ENCODE measurements at regions not wholly inside any gene's neighbourhood (a gene's known extent, or its start where the extent isn't known, plus 50 kb on each side); places are given as distances from the start of the nearest gene placed in this dataset.

- no peak overlapping the region for H3K27ac ChIP-seq
- no peaks in the 10 kb centered on the region for H3K27me3 ChIP-seq
- no peak for TF ChIP-seq CTCF (IDR thresholded peaks at IDR 0.05)
- no peak for TF ChIP-seq POLR2A (IDR thresholded peaks at IDR 0.05)
- intact Hi-C loops (cut with DNase I; ENCODE audit: low total_unique reads): no loop called here
- H3K4me3 ChIP-seq: no peak overlapping the region
- no peaks in the 10 kb centered on the region for H3K9me3 ChIP-seq
- H3K36me3 ChIP-seq: no peaks in the 10 kb centered on the region
- DNase-seq: no peak
- H3K4me1 ChIP-seq: no peaks in the 10 kb centered on the region
These were observed 100.0 kb downstream of the CDC7 start for GRCh38 chr1:91600431-91601337.

GRCh38 chr1:91601554-91602376, 101.1 kb downstream of the CDC7 start:
- no peaks in the 10 kb centered on the region for H3K9me3 ChIP-seq
- H3K4me1 ChIP-seq: no peaks in the 10 kb centered on the region
- H3K27ac ChIP-seq: no peak overlapping the region
- H3K36me3 ChIP-seq: no peaks in the 10 kb centered on the region
- no peak for TF ChIP-seq POLR2A (IDR thresholded peaks at IDR 0.05)
- TF ChIP-seq CTCF (IDR thresholded peaks at IDR 0.05): no peak
- no peak overlapping the region for H3K4me3 ChIP-seq
- no peaks in the 10 kb centered on the region for H3K27me3 ChIP-seq
- intact Hi-C loops (cut with DNase I; ENCODE audit: low total_unique reads): no loop called here
- DNase-seq: no peak

GRCh38 chr1:91603409-91603808, 102.8 kb downstream of the CDC7 start:
- Histone ChIP-seq H3K4me3 (no peak overlapping the region), H3K4me1 (no peaks in the 10 kb centered on the region), H3K27me3 (no peaks in the 10 kb centered on the region), H3K9me3 (no peaks in the 10 kb centered on the region), H3K27ac (no peak overlapping the region), H3K36me3 (no peaks in the 10 kb centered on the region)
- intact Hi-C loops (cut with DNase I; ENCODE audit: low total_unique reads): no loop called here
- no peak for DNase-seq
- TF ChIP-seq POLR2A (IDR thresholded peaks at IDR 0.05) (no peak), CTCF (IDR thresholded peaks at IDR 0.05) (no peak)

GRCh38 chr1:91604632-91605031, 104.0 kb downstream of the CDC7 start:
- Histone ChIP-seq H3K27ac (no peak overlapping the region), H3K9me3 (no peaks in the 10 kb centered on the region), H3K4me3 (no peak overlapping the region), H3K27me3 (no peaks in the 10 kb centered on the region), H3K36me3 (no peaks in the 10 kb centered on the region), H3K4me1 (no peaks in the 10 kb centered on the region)
- no peak for TF ChIP-seq POLR2A (IDR thresholded peaks at IDR 0.05)
- TF ChIP-seq CTCF (IDR thresholded peaks at IDR 0.05): no peak
- intact Hi-C loops (cut with DNase I; ENCODE audit: low total_unique reads): no loop called here
- no peak for DNase-seq

- no peak for DNase-seq
- Histone ChIP-seq H3K9me3 (no peaks in the 10 kb centered on the region), H3K4me1 (no peaks in the 10 kb centered on the region), H3K4me3 (no peak overlapping the region), H3K27me3 (no peaks in the 10 kb centered on the region), H3K36me3 (no peaks in the 10 kb centered on the region), H3K27ac (no peak overlapping the region)
- TF ChIP-seq POLR2A (IDR thresholded peaks at IDR 0.05) (no peak), CTCF (IDR thresholded peaks at IDR 0.05) (no peak)
- intact Hi-C loops (cut with DNase I; ENCODE audit: low total_unique reads): no loop called here
These were observed 104.9 kb downstream of the CDC7 start for GRCh38 chr1:91605566-91605965.

Data from uterus (tissue), 3 donors.